Gastrocnemius medialis (tissue), 4 donors: ENCODE measurements at regions not wholly inside any gene's neighbourhood (a gene's known extent, or its start where the extent isn't known, plus 50 kb on each side); places are given as distances from the start of the nearest gene placed in this dataset.

Experiments used
- CTCF ChIP-seq, 5 experiments: fragments of 450-650 bp in 3 of 5; fragments of 200-600 bp in 2 of 5; sonication (generic) in 2 of 5; IDR thresholded peaks in 4 of 5; conservative IDR thresholded peaks in 1 of 5; 1 replicate in 4 of 5; 2 replicates in 1 of 5; pipeline ENCODE4 v1.5.1; 2016 to 2019; ENCODE audit warnings: antibody characterized with exemption in 5 of 5, mild to moderate bottlenecking in 3 of 5, moderate library complexity in 3 of 5
- POLR2A ChIP-seq, 2 donors: fragments of 450-650 bp; IDR thresholded peaks; one replicate each; pipeline ENCODE4 v1.6.1; 2017; ENCODE audit warnings: antibody characterized with exemption in 2 of 2, mild to moderate bottlenecking in 2 of 2, moderate library complexity in 2 of 2

- TF ChIP-seq CTCF (IDR thresholded peaks at IDR 0.05 in 4 of 5, conservative IDR thresholded peaks at IDR 0.05 in 1 of 5) (no peak), POLR2A (IDR thresholded peaks at IDR 0.05) (no peak)
These were observed 268.7 kb downstream of the ALG10 start for GRCh38 chr12:34291001-34291400.
